Stimulated activated CD4-positive, alpha-beta T cell treated with anti-CD3 and anti-CD28 coated beads, Interleukin-4, amount 100 ng/mL, for 1 hour (primary cell): ENCODE measurements at regions not wholly inside any gene's neighbourhood (a gene's known extent, or its start where the extent isn't known, plus 50 kb on each side); places are given as distances from the start of the nearest gene placed in this dataset.

Experiments
- DNase-seq: peaks from one replicate; pipeline ENCODE4 v3.0.0-alpha.2; 2020

GRCh38 chr2:223701761-223702160, 99.6 kb upstream of the SCG2 start:
- DNase-seq = no peak

- DNase-seq = no peak
Measured at GRCh38 chr2:223700221-223700620, 98.1 kb upstream of the SCG2 start.

GRCh38 chr2:223697892-223698645, 95.9 kb upstream of the SCG2 start:
- no peak for DNase-seq

DNA sequence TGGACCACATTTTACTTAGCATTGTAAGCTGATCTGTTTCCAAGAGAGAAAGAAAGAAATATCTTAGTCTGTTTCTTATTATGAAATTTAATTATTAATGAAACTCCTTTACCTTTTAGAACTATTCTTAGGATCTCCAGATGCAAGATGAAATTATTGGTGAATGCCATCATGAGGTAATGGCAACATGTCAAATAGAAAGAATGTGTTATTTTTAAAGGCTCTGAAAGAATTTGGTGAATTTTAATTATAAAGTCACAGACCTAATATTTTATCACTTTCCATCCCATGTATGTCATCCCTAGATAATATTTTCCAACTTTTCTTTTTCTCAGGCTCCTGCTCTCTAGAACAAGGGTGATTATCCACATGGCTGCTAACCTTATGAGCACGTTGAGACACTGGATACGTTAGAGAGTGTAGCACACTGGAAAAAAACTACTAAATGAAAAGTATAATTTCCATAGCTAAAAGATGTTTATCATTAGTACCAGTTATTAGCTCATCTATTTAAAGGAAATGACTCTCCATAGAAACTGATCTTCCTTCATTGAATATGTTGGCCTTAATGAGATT, 95.2 kb upstream of the SCG2 start:
- no peak for DNase-seq

- no peak for DNase-seq
Measured at GRCh38 chr2:223696719-223697118, 94.6 kb upstream of the SCG2 start.

DNA sequence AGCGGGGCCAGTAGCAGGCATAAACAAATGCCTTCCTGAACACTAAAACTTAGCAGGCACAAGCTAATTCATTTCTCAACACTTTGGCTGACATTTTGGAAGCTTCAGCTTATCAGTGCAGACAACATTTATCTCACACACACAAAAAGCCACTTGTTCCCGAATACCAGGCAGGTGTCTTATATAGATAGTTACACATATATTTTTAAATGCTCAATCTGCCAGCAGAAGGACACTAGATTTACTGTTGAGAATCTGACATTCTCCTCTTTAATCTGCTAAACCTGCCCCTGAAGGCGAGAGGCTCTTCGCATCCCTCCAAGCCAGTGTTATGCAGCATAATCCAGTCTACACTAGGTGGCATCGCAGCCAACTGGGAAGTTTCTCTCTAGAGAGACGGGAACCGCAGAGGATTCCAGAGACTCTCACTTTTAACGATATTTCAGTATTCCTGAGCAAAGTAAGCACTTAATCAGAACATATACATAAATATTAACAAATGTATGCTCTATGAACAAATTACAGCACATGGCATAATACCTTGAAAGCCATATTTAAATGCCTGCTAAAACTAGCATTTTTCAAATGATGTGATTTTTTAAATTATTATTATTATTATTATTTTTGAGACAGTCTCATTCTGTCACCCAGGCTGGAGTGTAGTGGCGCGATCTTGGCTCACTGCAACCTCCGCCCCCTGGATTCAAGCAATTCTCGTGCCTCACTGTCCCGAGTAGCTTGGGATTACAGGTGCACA, 90.2 kb upstream of the SCG2 start:
- peak; percentile 2 for DNase-seq

- DNase-seq = no peak
Measured at GRCh38 chr2:223688094-223688835, 86.1 kb upstream of the SCG2 start.

- no peak for DNase-seq
Measured at GRCh38 chr2:223681125-223681524, 79.0 kb upstream of the SCG2 start.

DNA sequence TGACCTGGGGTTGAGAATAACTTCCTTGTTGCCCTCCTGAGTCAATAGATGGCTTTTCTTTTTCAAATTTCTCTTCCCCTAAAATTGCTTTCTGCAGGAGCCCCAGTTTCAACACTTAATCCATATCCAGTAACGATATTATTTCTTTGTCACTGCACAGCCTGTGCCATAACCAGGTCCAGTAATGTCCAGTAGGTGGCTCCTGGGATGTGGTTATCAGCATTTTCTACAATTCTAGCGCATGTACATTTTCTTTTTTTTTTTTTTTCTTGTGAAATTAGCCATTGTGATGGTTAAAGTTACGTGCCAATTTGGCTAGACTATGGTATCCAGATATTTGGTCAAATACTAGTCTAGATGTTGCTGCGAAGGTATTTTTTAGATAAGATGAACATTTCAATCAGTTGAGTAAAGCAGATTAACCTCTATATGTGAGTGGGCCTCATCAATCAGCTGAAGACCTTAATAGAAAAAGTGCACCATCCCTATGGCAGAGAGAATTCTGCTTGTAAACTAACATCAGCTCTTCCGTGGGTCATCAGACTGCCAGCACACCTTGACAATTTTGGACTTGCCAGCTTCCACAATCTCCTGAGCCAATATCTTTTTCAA, 72.9 kb upstream of the SCG2 start:
- DNase-seq = no peak

DNA sequence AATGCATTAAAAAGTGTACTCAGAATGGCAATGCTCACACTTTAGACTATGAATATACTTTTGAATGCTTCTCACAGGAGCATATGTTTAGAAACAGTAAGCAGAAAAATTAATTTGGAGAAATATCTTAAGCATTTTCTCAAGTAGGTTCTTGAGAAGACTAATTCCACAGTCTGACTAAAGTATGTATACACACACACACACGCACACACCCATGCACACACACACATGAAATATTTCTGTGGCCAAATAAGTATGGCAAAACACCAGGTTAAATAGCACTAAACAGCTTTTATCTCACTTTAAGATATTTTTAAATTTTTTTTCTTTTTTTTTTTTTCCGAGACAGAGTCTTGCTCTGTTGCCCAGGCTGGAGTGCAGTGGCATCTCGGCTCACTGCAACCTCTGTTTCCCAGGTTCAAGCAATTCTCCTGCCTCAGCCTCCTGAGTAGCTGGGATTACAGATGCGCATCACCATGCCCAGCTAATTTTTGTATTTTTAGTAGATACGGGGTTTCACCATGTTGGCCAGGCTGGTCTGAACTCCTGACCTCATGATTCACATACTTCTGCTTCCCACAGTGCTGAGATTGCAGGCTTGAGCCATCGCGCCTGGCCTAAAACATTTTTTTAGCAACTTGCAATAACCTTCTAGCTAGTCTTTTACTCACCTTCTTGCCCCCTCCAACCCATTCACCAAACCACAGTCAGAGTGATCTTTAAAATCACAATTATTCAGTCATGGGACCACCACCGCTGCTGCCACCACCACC, 67.5 kb upstream of the SCG2 start:
- no peak for DNase-seq

GRCh38 chr2:223668302-223668998, 66.3 kb upstream of the SCG2 start:
- DNase-seq = no peak

GRCh38 chr2:223654384-223654915, 52.3 kb upstream of the SCG2 start:
- no peak for DNase-seq

- no peak for DNase-seq
Measured at GRCh38 chr2:223652902-223653301, 50.7 kb upstream of the SCG2 start.

- no peak for DNase-seq
Measured at GRCh38 chr2:223652122-223652521, 50.0 kb upstream of the SCG2 start.
